NT2/D1 (cell line): ENCODE measurements at regions not wholly inside any gene's neighbourhood (a gene's known extent, or its start where the extent isn't known, plus 50 kb on each side); places are given as distances from the start of the nearest gene placed in this dataset.

Source experiments
- DNase-seq: peaks from one replicate; pipeline ENCODE4 v3.0.0-alpha.2; 2011; ENCODE audit warnings: low read depth, low spot score
- H3K27me3 ChIP-seq: 2 replicates; pipeline ENCODE4 v1.6.0; 2011; ENCODE audit warnings: mild to moderate bottlenecking; ENCODE audit not compliant: insufficient read length, insufficient read depth
- H3K36me3 ChIP-seq: 2 replicates; pipeline ENCODE4 v1.6.1; 2011; ENCODE audit warnings: mild to moderate bottlenecking, low read length, mixed read lengths; ENCODE audit not compliant: insufficient read depth, insufficient read length
- H3K4me1 ChIP-seq: 2 replicates; pipeline ENCODE4 v1.5.1; 2011; ENCODE audit not compliant: insufficient read depth, insufficient read length
- H3K4me3 ChIP-seq: 2 replicates; pipeline ENCODE4 v1.5.1; 2011; ENCODE audit warnings: low read depth; ENCODE audit not compliant: insufficient read length
- H3K9ac ChIP-seq: 2 replicates; pipeline ENCODE4 v1.6.0; 2011; ENCODE audit warnings: low read depth; ENCODE audit not compliant: insufficient read length
- H3K9me3 ChIP-seq: 2 replicates; pipeline ENCODE4 v1.5.1; 2011; ENCODE audit warnings: mild to moderate bottlenecking, low read length; ENCODE audit not compliant: insufficient read depth
- SUZ12 ChIP-seq: IDR thresholded peaks from 2 replicates; pipeline ENCODE4 v1.6.1; 2011; ENCODE audit not compliant: insufficient read length, insufficient read depth; ENCODE audit errors: extremely low read depth
- YY1 ChIP-seq: IDR thresholded peaks from 2 replicates; pipeline ENCODE4 v1.6.1; 2011; ENCODE audit not compliant: insufficient read length, insufficient read depth
- ZNF274 ChIP-seq: IDR thresholded peaks from 2 replicates; pipeline ENCODE4 v1.6.1; 2011; ENCODE audit warnings: mild to moderate bottlenecking, low read depth, low read length

GRCh38 chr3:72278349-72279067 is 493.6 kb upstream of the PROK2 start:
- Histone ChIP-seq H3K9ac (no peak overlapping the region), H3K4me1 (no peaks in the 10 kb centered on the region), H3K36me3 (no peaks in the 10 kb centered on the region), H3K27me3 (no peaks in the 10 kb centered on the region), H3K9me3 (peaks cover 10% of the 10 kb centered on the region; the same call in 1 of the 2 replicates), H3K4me3 (no peak overlapping the region)
- DNase-seq: no peak
- no peak for TF ChIP-seq ZNF274
- TF ChIP-seq SUZ12: no peak
- no peak for TF ChIP-seq YY1

- no peaks in the 10 kb centered on the region for H3K27me3 ChIP-seq
Measured at GRCh38 chr3:72277710-72278109, 492.8 kb upstream of the PROK2 start.

GRCh38 chr3:72276806-72277205 is 491.9 kb upstream of the PROK2 start:
- no peak for DNase-seq
- H3K27me3 ChIP-seq: peaks cover 9% of the 10 kb centered on the region
- no peaks in the 10 kb centered on the region for H3K9me3 ChIP-seq
- H3K4me1 ChIP-seq: peaks cover 2% of the 10 kb centered on the region
- H3K36me3 ChIP-seq: no peaks in the 10 kb centered on the region
- TF ChIP-seq ZNF274 (no peak), YY1 (no peak), SUZ12 (no peak)
- H3K4me3 ChIP-seq: no peak overlapping the region
- no peak overlapping the region for H3K9ac ChIP-seq

More at GRCh38 chr3:72277710-72278109, 492.8 kb upstream of the PROK2 start:
- Histone ChIP-seq H3K4me1 (no peaks in the 10 kb centered on the region), H3K9ac (no peak overlapping the region), H3K36me3 (no peaks in the 10 kb centered on the region), H3K4me3 (no peak overlapping the region), H3K9me3 (peaks cover 5% of the 10 kb centered on the region; the same call in 1 of the 2 replicates)
- TF ChIP-seq SUZ12 (no peak), YY1 (no peak), ZNF274 (no peak)
- no peak for DNase-seq

GRCh38 chr3:72275331-72275751 is 490.4 kb upstream of the PROK2 start:
- TF ChIP-seq SUZ12 (no peak), YY1 (no peak), ZNF274 (no peak)
- Histone ChIP-seq H3K9me3 (no peaks in the 10 kb centered on the region), H3K27me3 (peaks cover 15% of the 10 kb centered on the region), H3K4me1 (peaks cover 2% of the 10 kb centered on the region), H3K36me3 (no peaks in the 10 kb centered on the region), H3K4me3 (no peak overlapping the region), H3K9ac (no peak overlapping the region)
- DNase-seq: no peak

- H3K4me3 ChIP-seq: no peak overlapping the region
- DNase-seq: no peak
- H3K27me3 ChIP-seq: peaks cover 15% of the 10 kb centered on the region
- H3K4me1 ChIP-seq: peaks cover 2% of the 10 kb centered on the region
- no peak for TF ChIP-seq ZNF274
- no peak for TF ChIP-seq SUZ12
- TF ChIP-seq YY1: no peak
- H3K9me3 ChIP-seq: no peaks in the 10 kb centered on the region
- no peaks in the 10 kb centered on the region for H3K36me3 ChIP-seq
- H3K9ac ChIP-seq: peak overlapping the region; percentile 11
Measured at GRCh38 chr3:72274493-72275330, 489.8 kb upstream of the PROK2 start.

- H3K9me3 ChIP-seq: no peaks in the 10 kb centered on the region
- H3K36me3 ChIP-seq: no peaks in the 10 kb centered on the region
- no peak overlapping the region for H3K4me3 ChIP-seq
- peaks cover 8% of the 10 kb centered on the region for H3K4me1 ChIP-seq
- no peak overlapping the region for H3K9ac ChIP-seq
- DNase-seq: peak; percentile 89
- TF ChIP-seq YY1 (no peak), ZNF274 (no peak), SUZ12 (no peak)
- H3K27me3 ChIP-seq: peaks cover 15% of the 10 kb centered on the region
Measured at GRCh38 chr3:72273615-72274014, 488.7 kb upstream of the PROK2 start.

GRCh38 chr3:72272356-72272755 is 487.4 kb upstream of the PROK2 start:
- no peak overlapping the region for H3K9ac ChIP-seq
- H3K27me3 ChIP-seq: peaks cover 15% of the 10 kb centered on the region
- no peaks in the 10 kb centered on the region for H3K36me3 ChIP-seq
- TF ChIP-seq ZNF274: no peak
- no peak for TF ChIP-seq YY1
- TF ChIP-seq SUZ12: no peak
- H3K4me3 ChIP-seq: no peak overlapping the region
- H3K4me1 ChIP-seq: peaks cover 8% of the 10 kb centered on the region
- no peak for DNase-seq
- H3K9me3 ChIP-seq: no peaks in the 10 kb centered on the region
